Mesenchymal stem cell (in vitro differentiated cells and primary cell): ENCODE measurements at regions not wholly inside any gene's neighbourhood (a gene's known extent, or its start where the extent isn't known, plus 50 kb on each side); places are given as distances from the start of the nearest gene placed in this dataset.

Source experiments
- DNase-seq: peaks from one replicate; pipeline ENCODE4 v3.0.0-alpha.2; 2013
- H2AFZ ChIP-seq: one replicate; pipeline ENCODE4 v1.6.1; 2013; ENCODE audit warnings: low read depth, mild to moderate bottlenecking, control low read depth, inconsistent platforms, low read length, moderate library complexity
- H2AK5ac ChIP-seq: 2 replicates; pipeline ENCODE4 v1.6.1; 2013; ENCODE audit warnings: low read length, moderate library complexity, mild to moderate bottlenecking, inconsistent platforms; ENCODE audit not compliant: severe bottlenecking
- H2BK120ac ChIP-seq: one replicate; pipeline ENCODE4 v1.6.1; 2013; ENCODE audit warnings: low read depth, mild to moderate bottlenecking, inconsistent platforms, low read length, moderate library complexity
- H2BK12ac ChIP-seq, 2 experiments: one replicate each; pipeline ENCODE4 v1.6.1; 2013; ENCODE audit warnings: inconsistent platforms in 2 of 2, low read length in 2 of 2, mild to moderate bottlenecking in 2 of 2, moderate library complexity in 2 of 2, control low read depth in 1 of 2
- H2BK15ac ChIP-seq: one replicate; pipeline ENCODE4 v1.6.1; 2013; ENCODE audit warnings: mild to moderate bottlenecking, low read depth, inconsistent platforms; ENCODE audit not compliant: poor library complexity, severe bottlenecking
- H2BK5ac ChIP-seq: 2 replicates; pipeline ENCODE4 v1.6.1; 2013; ENCODE audit warnings: low read depth, mild to moderate bottlenecking, low read length, control low read depth, inconsistent platforms; ENCODE audit not compliant: poor library complexity, severe bottlenecking
- H3K14ac ChIP-seq, 2 experiments: one replicate each; pipeline ENCODE4 v1.6.1; 2013; ENCODE audit warnings: inconsistent platforms in 2 of 2, low read length in 2 of 2, control low read depth in 1 of 2, mild to moderate bottlenecking in 1 of 2, moderate library complexity in 1 of 2
- H3K18ac ChIP-seq, 2 experiments: one replicate each; pipeline ENCODE4 v1.6.1; 2013; ENCODE audit warnings: inconsistent platforms in 2 of 2, low read length in 2 of 2, control low read depth in 1 of 2, low read depth in 1 of 2, mild to moderate bottlenecking in 1 of 2
- H3K23ac ChIP-seq, 2 experiments: one replicate each; pipeline ENCODE4 v1.6.1; 2013; ENCODE audit warnings: inconsistent platforms in 2 of 2, low read length in 2 of 2, mild to moderate bottlenecking in 2 of 2, moderate library complexity in 2 of 2, control low read depth in 1 of 2
- H3K27ac ChIP-seq: 2 replicates; pipeline ENCODE4 v1.5.1; 2013; ENCODE audit warnings: mild to moderate bottlenecking, moderate library complexity, low read length, control low read depth, inconsistent platforms; ENCODE audit not compliant: poor library complexity, severe bottlenecking
- H3K27me3 ChIP-seq, 2 experiments: 2 replicates each; pipeline versions ENCODE4 v1.6.1 to v1.7.0; 2013; ENCODE audit warnings: low read length in 2 of 2, mild to moderate bottlenecking in 2 of 2, moderate library complexity in 2 of 2, control low read depth in 1 of 2, inconsistent platforms in 1 of 2; ENCODE audit not compliant: control insufficient read depth in 1 of 2, insufficient read depth in 1 of 2
- H3K36me3 ChIP-seq, 2 experiments: 2 replicates each; pipeline versions ENCODE4 v1.6.1 to v1.7.0; 2013; ENCODE audit warnings: low read length in 2 of 2, control low read depth in 1 of 2, inconsistent platforms in 1 of 2, low read depth in 1 of 2, mild to moderate bottlenecking in 1 of 2; ENCODE audit not compliant: insufficient read depth in 2 of 2, control insufficient read depth in 1 of 2
- H3K4ac ChIP-seq, 2 experiments: one replicate each; pipeline ENCODE4 v1.6.1; 2013; ENCODE audit warnings: inconsistent platforms in 2 of 2, low read length in 2 of 2, mild to moderate bottlenecking in 2 of 2, moderate library complexity in 2 of 2, control low read depth in 1 of 2, low read depth in 1 of 2
- H3K4me1 ChIP-seq: 2 replicates; pipeline ENCODE4 v1.6.1; 2013; ENCODE audit warnings: low read depth, low read length, control low read depth; ENCODE audit not compliant: control insufficient read depth, insufficient read depth
- H3K4me2 ChIP-seq: 2 replicates; pipeline ENCODE4 v1.6.1; 2013; ENCODE audit warnings: low read length, mild to moderate bottlenecking, inconsistent platforms; ENCODE audit not compliant: poor library complexity, severe bottlenecking
- H3K4me3 ChIP-seq, 2 experiments: 2 replicates each; pipeline versions ENCODE4 v1.5.1 to v1.7.0; 2013; ENCODE audit warnings: low read length in 2 of 2, mild to moderate bottlenecking in 2 of 2, control low read depth in 1 of 2, low read depth in 1 of 2; ENCODE audit not compliant: insufficient read depth in 1 of 2
- H3K79me1 ChIP-seq: replicated peaks from 2 replicates; pipeline ENCODE4 v1.6.1; 2013; ENCODE audit warnings: mild to moderate bottlenecking, control low read depth, low read length, inconsistent platforms; ENCODE audit not compliant: poor library complexity, severe bottlenecking
- H3K9ac ChIP-seq: 2 replicates; pipeline ENCODE4 v1.7.0; 2013; ENCODE audit warnings: mild to moderate bottlenecking, low read length, moderate library complexity
- H3K9me3 ChIP-seq: 2 replicates; pipeline ENCODE4 v1.7.0; 2013; ENCODE audit warnings: mild to moderate bottlenecking, low read length; ENCODE audit not compliant: control insufficient read depth
- H4K8ac ChIP-seq: one replicate; pipeline ENCODE4 v1.6.1; 2013; ENCODE audit warnings: inconsistent platforms, mild to moderate bottlenecking, low read length, moderate library complexity
- H4K91ac ChIP-seq: one replicate; pipeline ENCODE4 v1.6.1; 2013; ENCODE audit warnings: mild to moderate bottlenecking, low read length, inconsistent platforms
- WGBS: methylation state at CpG from one replicate; pipeline ENCODE4 v1.1.7; 2013; ENCODE audit warnings: mixed read lengths; 5-methylcytosine and 5-hydroxymethylcytosine counted together

- Histone ChIP-seq H3K18ac (no peak overlapping the region), H3K4me3 (no peak overlapping the region), H2BK12ac (no peak overlapping the region), H3K9me3 (no peaks in the 10 kb centered on the region), H4K91ac (no peak overlapping the region), H3K9ac (no peak overlapping the region), H2BK5ac (no peak overlapping the region), H3K27me3 (no peaks in the 10 kb centered on the region), H2BK15ac (no peak overlapping the region), H3K27ac (no peak overlapping the region), H2AK5ac (peak overlapping the region; percentile 47), H3K14ac (no peak overlapping the region), H3K4me1 (peaks cover 31% of the 10 kb centered on the region), H4K8ac (no peak overlapping the region), H3K4ac (no peak overlapping the region), H3K4me2 (no peak overlapping the region), H3K36me3 (no peaks in the 10 kb centered on the region), H2BK120ac (no peak overlapping the region), H3K79me1 (peaks cover 6% of the 10 kb centered on the region), H3K23ac (no peak overlapping the region), H2AFZ (no peak overlapping the region)
- 60% methylated on average over 1 of the region's 2 CpGs for WGBS
- DNase-seq = no peak
Observed at GRCh38 chr11:19601235-19601634, 111.4 kb upstream of the NAV2 start.

GRCh38 chr11:19599681-19600080 lies 113.0 kb upstream of the NAV2 start:
- no peak overlapping the region for H3K27ac ChIP-seq
- H2AFZ ChIP-seq = no peak overlapping the region

DNA sequence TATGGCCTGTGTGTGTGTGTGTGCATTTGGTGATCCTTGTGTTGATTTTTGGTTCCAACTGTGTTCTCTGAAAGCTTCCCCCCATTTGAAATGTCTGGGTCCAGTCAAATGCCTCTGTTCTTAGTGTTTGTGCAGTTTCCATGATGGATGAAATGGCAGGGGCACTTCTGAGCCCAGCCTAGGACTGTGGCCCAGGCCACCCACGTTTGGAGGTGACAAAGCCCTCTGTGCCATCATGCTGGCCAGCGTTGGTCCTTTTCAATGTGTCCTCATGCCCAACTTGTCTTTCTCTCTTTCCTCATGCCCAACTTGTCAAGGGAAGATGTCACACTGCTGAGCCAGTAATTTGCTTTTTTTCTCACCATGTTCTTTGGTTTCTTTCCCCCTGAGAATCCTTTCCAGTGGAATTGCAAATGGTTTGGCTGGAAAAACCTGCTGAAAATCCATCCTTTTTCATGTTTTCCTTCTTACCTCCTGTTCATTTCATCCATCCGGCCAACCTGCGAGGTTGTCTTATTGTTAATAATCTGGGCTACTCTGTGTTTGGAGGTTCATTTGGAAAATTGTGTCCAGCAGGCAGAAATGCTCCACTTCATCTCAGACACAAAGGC lies 113.7 kb upstream of the NAV2 start:
- Histone ChIP-seq H3K36me3 (no peaks in the 10 kb centered on the region), H3K79me1 (peaks cover 6% of the 10 kb centered on the region), H2BK5ac (no peak overlapping the region), H2BK120ac (no peak overlapping the region), H3K23ac (no peak overlapping the region), H2AK5ac (peak overlapping the region; percentile 54), H4K91ac (no peak overlapping the region), H3K4ac (no peak overlapping the region), H2BK12ac (no peak overlapping the region), H3K9ac (no peak overlapping the region), H3K4me1 (peaks cover 30% of the 10 kb centered on the region), H3K18ac (no peak overlapping the region), H3K27me3 (no peaks in the 10 kb centered on the region), H3K27ac (peak overlapping the region; percentile 9), H3K4me2 (no peak overlapping the region), H3K4me3 (no peak overlapping the region), H2AFZ (no peak overlapping the region), H2BK15ac (no peak overlapping the region), H4K8ac (no peak overlapping the region), H3K14ac (peak overlapping the region in 1 of 2 experiments; percentile 44), H3K9me3 (no peaks in the 10 kb centered on the region)
- whole genome bisulfite sequencing = 79% methylated on average over 4 of the region's 4 CpGs
- DNase-seq = no peak

More at GRCh38 chr11:19599681-19600080, 113.0 kb upstream of the NAV2 start:
- peak overlapping the region; percentile 11 for H3K4me2 ChIP-seq
- no peaks in the 10 kb centered on the region for H3K27me3 ChIP-seq
- H4K91ac ChIP-seq = no peak overlapping the region
- no peak overlapping the region for H3K23ac ChIP-seq
- H3K14ac ChIP-seq = no peak overlapping the region
- DNase-seq = no peak
- peak overlapping the region; percentile 97 for H2AK5ac ChIP-seq
- H4K8ac ChIP-seq = no peak overlapping the region
- H3K36me3 ChIP-seq = no peaks in the 10 kb centered on the region
- H3K79me1 ChIP-seq = peaks cover 6% of the 10 kb centered on the region
- H2BK12ac ChIP-seq = peak overlapping the region in 1 of 2 experiments; percentile 35
- H3K18ac ChIP-seq = no peak overlapping the region
- H3K9me3 ChIP-seq = no peaks in the 10 kb centered on the region
- H2BK120ac ChIP-seq = no peak overlapping the region
- WGBS = over 99% methylated on average over 4 of the region's 4 CpGs
- no peak overlapping the region for H2BK15ac ChIP-seq
- peaks cover 30% of the 10 kb centered on the region for H3K4me1 ChIP-seq
- H3K4ac ChIP-seq = no peak overlapping the region
- no peak overlapping the region for H3K9ac ChIP-seq
- H3K4me3 ChIP-seq = no peak overlapping the region
- no peak overlapping the region for H2BK5ac ChIP-seq

DNA sequence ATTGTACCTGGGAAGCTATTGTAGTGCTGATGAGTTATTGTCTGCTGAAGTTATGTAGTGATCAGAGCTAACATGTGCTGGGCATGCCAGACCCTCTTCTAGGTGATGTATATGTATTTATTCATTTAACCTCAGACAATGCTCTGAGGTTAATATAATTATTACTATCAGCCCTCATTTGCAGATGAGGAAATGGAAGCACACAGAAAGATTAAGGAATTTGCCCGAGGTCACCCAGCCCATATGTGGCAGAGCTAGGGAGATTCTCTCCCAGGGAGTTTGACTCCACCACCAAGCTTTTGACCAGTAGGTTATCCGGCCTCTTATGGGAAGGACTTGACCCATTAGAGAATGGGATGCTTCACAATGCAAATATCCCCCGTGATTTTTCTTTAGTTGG lies 114.2 kb upstream of the NAV2 start:
- 61% methylated on average over 3 of the region's 3 CpGs for WGBS
- H3K4me3 ChIP-seq = no peak overlapping the region

More for the DNA sequence above, 114.2 kb upstream of the NAV2 start:
- H2BK12ac ChIP-seq = no peak overlapping the region
- H4K8ac ChIP-seq = no peak overlapping the region
- no peak overlapping the region for H3K9ac ChIP-seq
- DNase-seq = no peak
- no peaks in the 10 kb centered on the region for H3K27me3 ChIP-seq
- H3K9me3 ChIP-seq = no peaks in the 10 kb centered on the region
- H3K36me3 ChIP-seq = no peaks in the 10 kb centered on the region
- peaks cover 6% of the 10 kb centered on the region for H3K79me1 ChIP-seq
- H2BK5ac ChIP-seq = no peak overlapping the region
- no peak overlapping the region for H3K18ac ChIP-seq
- no peak overlapping the region for H2BK15ac ChIP-seq
- no peak overlapping the region for H4K91ac ChIP-seq
- H2AFZ ChIP-seq = no peak overlapping the region
- no peak overlapping the region for H2BK120ac ChIP-seq
- H3K23ac ChIP-seq = no peak overlapping the region
- H3K14ac ChIP-seq = no peak overlapping the region
- H3K27ac ChIP-seq = peak overlapping the region; percentile 53
- H3K4me1 ChIP-seq = peaks cover 30% of the 10 kb centered on the region
- H3K4me2 ChIP-seq = no peak overlapping the region
- H2AK5ac ChIP-seq = peak overlapping the region; percentile 54
- H3K4ac ChIP-seq = no peak overlapping the region
